ENCODE measurements at regions not wholly inside any gene's neighbourhood (a gene's known extent, or its start where the extent isn't known, plus 50 kb on each side); places are given as distances from the start of the nearest gene placed in this dataset.
"Not testable (repeated sequence)": the region's sequence is repeated elsewhere in the genome, so short reads cannot be mapped to it uniquely, and the experiment has no call there.

DNA sequence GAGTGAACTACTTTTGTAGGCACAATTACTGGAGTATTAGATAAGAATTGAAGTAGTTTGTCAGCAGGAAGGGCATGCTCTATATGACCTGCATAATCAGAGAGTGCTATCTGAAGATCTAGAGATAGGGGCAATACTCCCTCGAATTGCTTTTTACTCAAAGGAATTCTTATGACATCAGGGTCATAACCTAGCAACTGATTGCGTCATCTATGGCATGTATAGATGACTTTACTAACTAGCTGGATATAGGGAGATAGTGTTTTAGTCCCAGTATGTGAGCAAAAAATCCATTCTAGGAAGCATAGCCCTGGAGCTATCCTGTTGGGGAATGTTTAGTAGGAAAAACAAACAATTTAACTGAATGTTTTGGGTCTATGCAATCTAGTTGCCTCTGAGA, 109.5 kb upstream of the ZNF267 start:
- no peak for DNase-seq

DNA sequence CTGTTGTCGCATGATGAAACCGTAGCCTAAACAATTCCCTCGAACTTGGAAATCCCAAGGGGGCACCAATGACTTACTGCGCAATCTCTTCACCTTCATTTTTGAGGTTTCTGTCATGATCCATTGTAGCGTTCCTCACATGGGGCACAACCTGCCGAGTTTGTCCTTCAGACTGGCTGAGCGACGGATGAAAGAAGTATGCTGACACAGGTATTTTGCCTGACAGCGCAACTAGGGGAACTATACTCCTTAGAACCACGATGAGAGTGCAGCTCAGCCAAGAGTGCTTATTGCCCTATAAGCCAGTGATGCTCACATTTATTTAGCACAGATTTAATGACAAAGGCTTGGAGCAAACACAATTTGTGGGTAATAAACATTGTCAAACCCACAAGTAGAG, 106.3 kb upstream of the ZNF267 start:
- DNase-seq = no peak

GRCh38 chr16:31780342-31780741, 93.3 kb upstream of the ZNF267 start:
- DNase-seq = no peak

- DNase-seq = no peak
Observed at GRCh38 chr16:31785126-31785525, 88.5 kb upstream of the ZNF267 start.

DNA sequence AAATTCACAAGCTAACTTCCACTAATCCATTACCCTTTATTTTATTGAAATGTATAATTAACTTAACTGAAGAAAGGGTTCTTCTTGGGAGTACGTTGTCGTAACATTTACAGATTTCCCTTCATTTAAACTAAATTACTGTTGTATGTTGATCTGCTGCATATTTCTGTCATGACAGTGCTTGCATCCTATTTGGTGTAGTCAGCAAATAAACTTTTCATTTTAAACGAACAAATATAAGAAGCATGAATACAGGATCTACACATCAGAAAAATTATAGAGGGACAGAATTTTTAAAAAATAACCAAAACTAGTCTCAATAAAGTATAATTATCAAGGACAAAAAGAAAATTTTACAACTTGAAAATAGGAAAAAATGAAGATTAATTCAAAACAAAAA, 66.5 kb upstream of the ZNF267 start:
- no peak for DNase-seq

DNA sequence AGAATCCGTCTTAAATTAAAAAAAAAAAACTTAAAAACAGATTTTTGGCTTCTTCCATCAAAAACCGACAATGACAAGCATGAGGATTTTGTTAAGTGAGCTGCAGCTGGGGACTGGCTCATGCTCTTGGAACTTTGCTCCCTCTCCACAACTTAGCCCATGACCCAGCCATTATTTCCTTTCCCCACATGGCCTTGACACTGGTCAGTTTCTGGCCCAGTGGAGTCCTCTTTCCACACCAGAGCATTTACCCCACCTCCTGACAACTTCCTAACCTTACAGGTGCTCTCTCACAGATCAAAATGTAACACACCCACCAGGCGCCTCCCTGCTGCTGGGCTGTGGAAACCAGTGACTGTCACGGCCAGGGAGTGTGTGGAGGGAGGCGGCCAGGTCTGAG, 62.7 kb upstream of the ZNF267 start:
- no peak for DNase-seq

- not testable (repeated sequence) for DNase-seq
Observed at GRCh38 chr16:31816141-31816540, 57.5 kb upstream of the ZNF267 start.

GRCh38 chr16:31819386-31819785, 54.2 kb upstream of the ZNF267 start:
- DNase-seq = no peak

DNA sequence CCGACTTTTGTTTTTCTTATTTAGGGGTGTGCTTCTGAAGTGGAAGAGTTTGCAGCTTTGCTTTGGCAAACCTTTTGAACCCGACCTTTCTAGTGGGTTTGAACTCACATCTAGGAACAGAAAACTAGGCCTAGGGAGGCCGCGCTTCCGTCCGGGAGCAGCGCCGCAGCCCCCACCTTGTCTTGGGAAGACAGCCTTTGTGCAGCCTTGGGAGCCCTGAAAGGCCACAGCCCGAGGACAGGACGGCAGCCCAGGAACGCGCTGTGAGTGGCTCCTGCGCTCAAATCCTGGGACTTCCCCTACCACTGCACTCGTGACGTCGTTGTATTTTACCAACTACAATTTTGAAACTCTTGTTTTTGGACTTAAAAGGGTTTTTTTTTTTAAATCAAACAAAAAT, 53.7 kb upstream of the ZNF267 start:
- DNase-seq = no peak
